Activated CD4-positive, alpha-beta memory T cell treated with anti-CD3 and anti-CD28 coated beads, Interleukin-2, amount 10 ng/mL, durations not matched to agents 7 days and 5 days (primary cell): ENCODE measurements at regions not wholly inside any gene's neighbourhood (a gene's known extent, or its start where the extent isn't known, plus 50 kb on each side); places are given as distances from the start of the nearest gene placed in this dataset.
"Not testable (repeated sequence)": the region's sequence is repeated elsewhere in the genome, so short reads cannot be mapped to it uniquely, and the experiment has no call there.

Experiments used
- CTCF ChIA-PET: fragments of 350-600 bp; sonication (Branson Sonifier 250); formaldehyde crosslinking; loops from one replicate; lab custom pipeline; 2021; ENCODE audit warnings: antibody characterized with exemption, inconsistent platforms; lab: Charles Lee
- POLR2A ChIA-PET: fragments of 350-600 bp; sonication (Branson Sonifier 250); formaldehyde crosslinking; loops from one replicate; lab custom pipeline; 2021; ENCODE audit warnings: antibody characterized with exemption; lab: Charles Lee
- DNase-seq: peaks from one replicate; pipeline ENCODE4 v3.0.0-alpha.2; 2020
- H3K27ac Mint-ChIP-seq: one replicate; pipeline ENCODE4 v1.8.0; 2021; ENCODE audit warnings: mild to moderate bottlenecking, mixed read lengths
- H3K27me3 Mint-ChIP-seq: one replicate; pipeline ENCODE4 v1.8.0; 2021; ENCODE audit warnings: mixed read lengths
- H3K36me3 Mint-ChIP-seq: one replicate; pipeline ENCODE4 v1.8.0; 2021; ENCODE audit warnings: low read depth, mixed read lengths
- H3K4me1 Mint-ChIP-seq: one replicate; pipeline ENCODE4 v1.8.0; 2021; ENCODE audit warnings: mixed read lengths
- H3K4me3 Mint-ChIP-seq: one replicate; pipeline ENCODE4 v1.8.0; 2021; ENCODE audit warnings: mild to moderate bottlenecking, mixed read lengths
- H3K9me3 Mint-ChIP-seq: one replicate; pipeline ENCODE4 v1.8.0; 2021; ENCODE audit warnings: mixed read lengths

GRCh38 chr7:25694699-25695098 lies 457.3 kb upstream of the NFE2L3 start:
- H3K9me3 Mint-ChIP-seq: no peaks in the 10 kb centered on the region
- H3K27ac Mint-ChIP-seq: no peak overlapping the region
- ChIA-PET POLR2A (no interaction called here), CTCF (no interaction called here)
- no peak for DNase-seq
- H3K27me3 Mint-ChIP-seq: peaks cover 10% of the 10 kb centered on the region
- no peaks in the 10 kb centered on the region for H3K36me3 Mint-ChIP-seq
- H3K4me1 Mint-ChIP-seq: no peaks in the 10 kb centered on the region
- H3K4me3 Mint-ChIP-seq: no peak overlapping the region

GRCh38 chr7:25696571-25696970 lies 455.4 kb upstream of the NFE2L3 start:
- Mint-ChIP-seq H3K4me1 (no peaks in the 10 kb centered on the region), H3K27ac (no peak overlapping the region), H3K27me3 (peaks cover 10% of the 10 kb centered on the region), H3K4me3 (no peak overlapping the region), H3K36me3 (no peaks in the 10 kb centered on the region), H3K9me3 (no peaks in the 10 kb centered on the region)
- CTCF ChIA-PET: no interaction called here
- POLR2A ChIA-PET: no interaction called here
- no peak for DNase-seq

GRCh38 chr7:25698451-25699113 lies 453.4 kb upstream of the NFE2L3 start:
- ChIA-PET POLR2A (no interaction called here), CTCF (no interaction called here)
- no peaks in the 10 kb centered on the region for H3K36me3 Mint-ChIP-seq
- no peaks in the 10 kb centered on the region for H3K9me3 Mint-ChIP-seq
- no peaks in the 10 kb centered on the region for H3K4me1 Mint-ChIP-seq
- no peak overlapping the region for H3K4me3 Mint-ChIP-seq
- peaks cover 10% of the 10 kb centered on the region for H3K27me3 Mint-ChIP-seq
- H3K27ac Mint-ChIP-seq: no peak overlapping the region
- DNase-seq: no peak

- H3K4me1 Mint-ChIP-seq, H3K9me3 Mint-ChIP-seq, H3K36me3 Mint-ChIP-seq, DNase-seq, H3K27ac Mint-ChIP-seq, CTCF ChIA-PET, H3K27me3 Mint-ChIP-seq, H3K4me3 Mint-ChIP-seq, POLR2A ChIA-PET: not testable (repeated sequence)
Measured at GRCh38 chr7:25700141-25700540, 451.9 kb upstream of the NFE2L3 start.

- Mint-ChIP-seq H3K4me1 (no peaks in the 10 kb centered on the region), H3K27ac (no peak overlapping the region), H3K36me3 (no peaks in the 10 kb centered on the region), H3K4me3 (no peak overlapping the region), H3K27me3 (no peaks in the 10 kb centered on the region), H3K9me3 (peaks cover 4% of the 10 kb centered on the region)
- DNase-seq: no peak
- CTCF ChIA-PET: no interaction called here
- POLR2A ChIA-PET: no interaction called here
Measured at GRCh38 chr7:25704413-25704812, 447.6 kb upstream of the NFE2L3 start.

GRCh38 chr7:25706764-25707163 lies 445.2 kb upstream of the NFE2L3 start:
- H3K4me3 Mint-ChIP-seq: no peak overlapping the region
- CTCF ChIA-PET: no interaction called here
- POLR2A ChIA-PET: no interaction called here
- no peak for DNase-seq
- peaks cover 2% of the 10 kb centered on the region for H3K27me3 Mint-ChIP-seq
- H3K27ac Mint-ChIP-seq: no peak overlapping the region
- no peaks in the 10 kb centered on the region for H3K36me3 Mint-ChIP-seq
- no peaks in the 10 kb centered on the region for H3K4me1 Mint-ChIP-seq
- H3K9me3 Mint-ChIP-seq: peaks cover 4% of the 10 kb centered on the region

- POLR2A ChIA-PET: no interaction called here
- no peaks in the 10 kb centered on the region for H3K4me1 Mint-ChIP-seq
- H3K36me3 Mint-ChIP-seq: no peaks in the 10 kb centered on the region
- CTCF ChIA-PET: no interaction called here
- peaks cover 5% of the 10 kb centered on the region for H3K27me3 Mint-ChIP-seq
- peaks cover 4% of the 10 kb centered on the region for H3K9me3 Mint-ChIP-seq
- no peak overlapping the region for H3K27ac Mint-ChIP-seq
- no peak for DNase-seq
- H3K4me3 Mint-ChIP-seq: no peak overlapping the region
Measured at GRCh38 chr7:25707768-25708620, 444.0 kb upstream of the NFE2L3 start.

- CTCF ChIA-PET: no interaction called here
- no peak for DNase-seq
Measured at GRCh38 chr7:25710959-25711358, 441.0 kb upstream of the NFE2L3 start.

GRCh38 chr7:25711940-25712339 lies 440.1 kb upstream of the NFE2L3 start:
- H3K27me3 Mint-ChIP-seq: peaks cover 10% of the 10 kb centered on the region
- H3K4me1 Mint-ChIP-seq: no peaks in the 10 kb centered on the region
- no peak overlapping the region for H3K27ac Mint-ChIP-seq
- no peak overlapping the region for H3K4me3 Mint-ChIP-seq
- H3K36me3 Mint-ChIP-seq: no peaks in the 10 kb centered on the region
- DNase-seq: no peak
- POLR2A ChIA-PET: no interaction called here
- CTCF ChIA-PET: interaction anchor here (1.5 kb wide), 1 partner anchor 146 kb away, joined by 3 read pairs; no protein-coding TSS in a partner anchor
- H3K9me3 Mint-ChIP-seq: no peaks in the 10 kb centered on the region

More at GRCh38 chr7:25710959-25711358, 441.0 kb upstream of the NFE2L3 start:
- no peaks in the 10 kb centered on the region for H3K36me3 Mint-ChIP-seq
- POLR2A ChIA-PET: no interaction called here
- no peak overlapping the region for H3K4me3 Mint-ChIP-seq
- no peak overlapping the region for H3K27ac Mint-ChIP-seq
- H3K27me3 Mint-ChIP-seq: peaks cover 10% of the 10 kb centered on the region
- H3K9me3 Mint-ChIP-seq: no peaks in the 10 kb centered on the region
- no peaks in the 10 kb centered on the region for H3K4me1 Mint-ChIP-seq

- ChIA-PET CTCF (interaction anchor here (1.0 to 1.5 kb wide), 2 partner anchors 9 to 146 kb away, joined by 3 read pairs; no protein-coding TSS in a partner anchor), POLR2A (no interaction called here)
- Mint-ChIP-seq H3K4me1 (no peaks in the 10 kb centered on the region), H3K27me3 (peaks cover 13% of the 10 kb centered on the region), H3K9me3 (no peaks in the 10 kb centered on the region), H3K36me3 (no peaks in the 10 kb centered on the region), H3K27ac (no peak overlapping the region), H3K4me3 (no peak overlapping the region)
- DNase-seq: no peak
Measured at GRCh38 chr7:25712500-25712899, 439.5 kb upstream of the NFE2L3 start.

GRCh38 chr7:25714013-25714412 lies 438.0 kb upstream of the NFE2L3 start:
- Mint-ChIP-seq H3K4me3 (no peak overlapping the region), H3K27me3 (peaks cover 14% of the 10 kb centered on the region), H3K27ac (no peak overlapping the region), H3K9me3 (no peaks in the 10 kb centered on the region), H3K4me1 (no peaks in the 10 kb centered on the region), H3K36me3 (no peaks in the 10 kb centered on the region)
- no peak for DNase-seq
- CTCF ChIA-PET: no interaction called here
- POLR2A ChIA-PET: no interaction called here

- Mint-ChIP-seq H3K27ac (no peak overlapping the region), H3K4me3 (no peak overlapping the region), H3K9me3 (no peaks in the 10 kb centered on the region), H3K36me3 (no peaks in the 10 kb centered on the region), H3K4me1 (no peaks in the 10 kb centered on the region), H3K27me3 (peaks cover 12% of the 10 kb centered on the region)
- no peak for DNase-seq
- ChIA-PET CTCF (no interaction called here), POLR2A (no interaction called here)
Measured at GRCh38 chr7:25716421-25716820, 435.6 kb upstream of the NFE2L3 start.

- ChIA-PET POLR2A (no interaction called here), CTCF (no interaction called here)
- H3K9me3 Mint-ChIP-seq: no peaks in the 10 kb centered on the region
Measured at GRCh38 chr7:25718596-25718995, 433.4 kb upstream of the NFE2L3 start.

More at GRCh38 chr7:25718596-25718995, 433.4 kb upstream of the NFE2L3 start:
- peaks cover 9% of the 10 kb centered on the region for H3K27me3 Mint-ChIP-seq
- H3K36me3 Mint-ChIP-seq: no peaks in the 10 kb centered on the region
- DNase-seq: no peak
- no peak overlapping the region for H3K27ac Mint-ChIP-seq
- no peaks in the 10 kb centered on the region for H3K4me1 Mint-ChIP-seq
- no peak overlapping the region for H3K4me3 Mint-ChIP-seq
